ENCODE measurements at regions not wholly inside any gene's neighbourhood (a gene's known extent, or its start where the extent isn't known, plus 50 kb on each side); places are given as distances from the start of the nearest gene placed in this dataset.

DNA sequence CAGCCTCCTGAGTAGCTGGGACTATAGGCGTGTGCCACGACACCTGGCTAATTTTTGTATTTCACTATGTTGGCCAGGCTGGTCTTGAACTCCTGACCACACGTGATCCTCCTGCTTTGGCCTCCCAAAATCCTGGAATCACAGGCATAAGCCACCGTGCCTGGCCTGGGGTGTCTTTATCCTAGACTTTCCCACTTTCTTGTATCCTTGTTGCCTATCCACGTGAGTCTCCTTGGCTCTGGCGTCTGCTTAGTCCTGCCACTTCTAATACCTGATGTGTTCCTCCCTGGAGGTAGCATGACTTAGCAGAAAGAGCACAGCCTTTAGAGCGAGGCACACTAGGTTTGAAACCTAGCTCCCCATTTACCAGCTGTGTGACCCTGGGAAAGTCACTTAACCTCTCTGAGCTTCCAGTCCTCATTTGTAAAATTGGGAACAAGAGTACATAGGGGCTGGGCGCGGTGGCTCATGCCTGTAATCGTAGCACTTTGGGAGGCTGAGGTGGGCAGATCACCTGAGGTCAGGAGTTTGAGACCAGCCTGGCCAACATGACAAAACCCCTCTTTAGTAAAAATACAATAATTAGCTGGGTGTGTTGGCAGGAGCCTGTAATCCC, 344.6 kb downstream of the TYW1 start:
- peaks cover 0 to 51% of the 10 kb centered on the region in 2 donors for H3K36me3 ChIP-seq
- H3K4me1 ChIP-seq: peaks cover 48 to 62% of the 10 kb centered on the region in 2 donors
- no peaks in the 10 kb centered on the region for H3K9me3 ChIP-seq
- DNase-seq (peak in 1 of 2 donors; percentile 16), ATAC-seq (no peak)
- intact Hi-C loops (cut with DNase I; ENCODE audit: low total_unique reads) (no loop called here), in situ Hi-C loops (cut with MboI; ENCODE audit: low sequenced_read_pairs in 4 of 4) (no loop called here)
- TF ChIP-seq, protein P1, sequence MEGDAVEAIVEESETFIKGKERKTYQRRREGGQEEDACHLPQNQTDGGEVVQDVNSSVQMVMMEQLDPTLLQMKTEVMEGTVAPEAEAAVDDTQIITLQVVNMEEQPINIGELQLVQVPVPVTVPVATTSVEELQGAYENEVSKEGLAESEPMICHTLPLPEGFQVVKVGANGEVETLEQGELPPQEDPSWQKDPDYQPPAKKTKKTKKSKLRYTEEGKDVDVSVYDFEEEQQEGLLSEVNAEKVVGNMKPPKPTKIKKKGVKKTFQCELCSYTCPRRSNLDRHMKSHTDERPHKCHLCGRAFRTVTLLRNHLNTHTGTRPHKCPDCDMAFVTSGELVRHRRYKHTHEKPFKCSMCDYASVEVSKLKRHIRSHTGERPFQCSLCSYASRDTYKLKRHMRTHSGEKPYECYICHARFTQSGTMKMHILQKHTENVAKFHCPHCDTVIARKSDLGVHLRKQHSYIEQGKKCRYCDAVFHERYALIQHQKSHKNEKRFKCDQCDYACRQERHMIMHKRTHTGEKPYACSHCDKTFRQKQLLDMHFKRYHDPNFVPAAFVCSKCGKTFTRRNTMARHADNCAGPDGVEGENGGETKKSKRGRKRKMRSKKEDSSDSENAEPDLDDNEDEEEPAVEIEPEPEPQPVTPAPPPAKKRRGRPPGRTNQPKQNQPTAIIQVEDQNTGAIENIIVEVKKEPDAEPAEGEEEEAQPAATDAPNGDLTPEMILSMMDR (IDR thresholded peaks at IDR 0.05 in 4 of 5, conservative IDR thresholded peaks at IDR 0.05 in 1 of 5): no peak
- no peak for TF ChIP-seq POLR2A (IDR thresholded peaks at IDR 0.05)
- H3K27ac ChIP-seq: peak overlapping the region; percentile 88 to 97 (median 92)
- no peaks in the 10 kb centered on the region for H3K27me3 ChIP-seq
- no peak overlapping the region for H3K4me3 ChIP-seq

DNA sequence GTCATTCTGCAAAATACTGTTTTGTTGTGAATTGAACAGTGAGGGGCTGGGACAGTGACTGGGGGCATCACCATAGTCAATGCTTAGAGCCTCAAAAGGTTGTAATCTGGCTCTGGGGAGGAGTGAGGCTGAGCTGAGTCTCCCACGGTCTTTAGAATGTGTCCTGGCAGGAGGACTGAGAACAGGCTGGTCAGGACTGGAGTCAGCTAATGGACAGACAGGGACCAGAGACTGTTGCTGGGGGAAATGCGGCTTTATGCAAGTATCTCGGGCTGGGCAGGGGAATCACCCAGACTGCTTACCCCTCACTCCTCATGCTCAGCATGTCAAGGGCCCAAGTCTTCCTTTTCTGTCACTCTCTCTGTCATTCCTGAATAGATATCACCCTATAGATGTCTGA, 346.5 kb downstream of the TYW1 start:
- Histone ChIP-seq H3K27me3 (no peaks in the 10 kb centered on the region), H3K9me3 (no peaks in the 10 kb centered on the region), H3K4me3 (no peak overlapping the region), H3K4me1 (peaks cover 61 to 65% of the 10 kb centered on the region in 2 donors), H3K36me3 (peaks cover 0 to 63% of the 10 kb centered on the region in 2 donors), H3K27ac (peak overlapping the region; percentile 88 to 97 (median 92))
- in situ Hi-C loops (cut with MboI; ENCODE audit: low sequenced_read_pairs in 4 of 4) (no loop called here), intact Hi-C loops (cut with DNase I; ENCODE audit: low total_unique reads) (no loop called here)
- ATAC-seq: peak; percentile 41 to 56
- TF ChIP-seq POLR2A (IDR thresholded peaks at IDR 0.05): no peak
- peak in 1 of 2 donors; percentile 45 for DNase-seq

DNA sequence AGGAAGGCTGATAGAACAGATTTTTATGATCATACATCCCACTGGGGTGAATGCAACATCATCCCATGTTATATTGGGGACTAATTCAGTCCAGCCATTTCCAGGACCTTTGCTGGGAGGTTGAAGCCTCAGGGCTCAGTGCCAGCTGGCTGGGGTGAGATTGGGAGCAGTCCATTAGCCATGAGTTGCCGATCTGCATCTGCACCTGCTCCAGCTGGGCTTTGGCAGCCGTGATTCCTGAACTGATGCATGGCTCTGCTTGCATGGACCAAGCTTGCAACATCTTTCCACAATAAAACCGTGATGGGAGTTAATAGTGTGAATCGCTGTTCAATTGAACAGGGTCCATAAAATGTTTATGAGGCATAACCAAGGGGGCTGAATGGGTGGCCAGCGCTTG, 346.9 kb downstream of the TYW1 start:
- DNase-seq: peak; percentile 76 to 94
- in situ Hi-C loops (cut with MboI; ENCODE audit: low sequenced_read_pairs in 4 of 4): no loop called here
- H3K36me3 ChIP-seq: peaks cover 0 to 65% of the 10 kb centered on the region in 2 donors
- no peaks in the 10 kb centered on the region for H3K9me3 ChIP-seq
- peak; percentile 66 to 84 for ATAC-seq
- H3K4me1 ChIP-seq: peaks cover 65% of the 10 kb centered on the region in 2 donors
- intact Hi-C loops (cut with DNase I; ENCODE audit: low total_unique reads): no loop called here
- TF ChIP-seq, protein P1 (IDR thresholded peaks at IDR 0.05 in 4 of 5, conservative IDR thresholded peaks at IDR 0.05 in 1 of 5): no peak
- no peak for TF ChIP-seq POLR2A (IDR thresholded peaks at IDR 0.05)
- peak overlapping the region; percentile 88 to 97 (median 92) for H3K27ac ChIP-seq
- H3K27me3 ChIP-seq: no peaks in the 10 kb centered on the region
- peak overlapping the region in 1 of 4 donors; percentile 27 for H3K4me3 ChIP-seq

DNA sequence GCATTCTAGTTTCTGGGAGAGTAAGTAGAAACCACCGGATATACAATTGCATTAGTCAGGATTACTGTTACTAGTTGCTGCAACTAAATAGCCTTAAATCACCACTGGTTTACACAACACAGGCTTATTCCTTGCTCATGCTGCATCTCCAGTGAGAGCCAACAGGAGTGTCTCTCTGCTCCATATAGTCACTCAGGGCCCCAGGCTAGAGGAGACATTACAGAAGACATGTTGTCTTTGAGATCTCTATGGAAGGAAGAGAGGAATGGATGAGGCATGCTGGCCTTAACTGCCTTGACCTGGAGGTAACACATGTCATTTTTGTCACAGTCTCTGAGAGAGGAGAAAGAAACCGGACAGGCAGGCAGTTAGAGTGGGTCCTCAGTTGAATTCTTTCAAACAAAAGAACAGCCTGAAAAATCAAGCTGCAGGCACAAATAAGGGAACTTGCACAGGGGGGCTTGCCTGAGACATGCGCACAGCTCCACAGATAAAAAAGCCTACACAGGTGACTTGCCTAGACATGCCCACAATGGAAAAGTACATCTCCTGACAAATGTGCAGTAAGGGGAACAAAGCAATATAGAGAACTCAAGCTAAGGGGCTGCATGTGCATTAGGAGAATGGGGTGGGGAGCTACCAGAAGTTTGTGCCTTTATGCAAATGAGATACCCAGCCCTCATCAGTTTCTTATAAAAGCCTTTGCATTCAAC, 348.0 kb downstream of the TYW1 start:
- Histone ChIP-seq H3K4me3 (peak overlapping the region in 1 of 4 donors; percentile 27), H3K36me3 (peaks cover 0 to 72% of the 10 kb centered on the region in 2 donors), H3K27ac (peak overlapping the region; percentile 88 to 97 (median 92)), H3K27me3 (no peaks in the 10 kb centered on the region), H3K9me3 (no peaks in the 10 kb centered on the region), H3K4me1 (peaks cover 60 to 66% of the 10 kb centered on the region in 2 donors)
- DNase-seq (peak in 1 of 2 donors; percentile 11), ATAC-seq (no peak)
- in situ Hi-C loops (cut with MboI; ENCODE audit: low sequenced_read_pairs in 4 of 4) (no loop called here), intact Hi-C loops (cut with DNase I; ENCODE audit: low total_unique reads) (no loop called here)
- TF ChIP-seq, protein P1 (IDR thresholded peaks at IDR 0.05 in 4 of 5, conservative IDR thresholded peaks at IDR 0.05 in 1 of 5): no peak
- no peak for TF ChIP-seq POLR2A (IDR thresholded peaks at IDR 0.05)

DNA sequence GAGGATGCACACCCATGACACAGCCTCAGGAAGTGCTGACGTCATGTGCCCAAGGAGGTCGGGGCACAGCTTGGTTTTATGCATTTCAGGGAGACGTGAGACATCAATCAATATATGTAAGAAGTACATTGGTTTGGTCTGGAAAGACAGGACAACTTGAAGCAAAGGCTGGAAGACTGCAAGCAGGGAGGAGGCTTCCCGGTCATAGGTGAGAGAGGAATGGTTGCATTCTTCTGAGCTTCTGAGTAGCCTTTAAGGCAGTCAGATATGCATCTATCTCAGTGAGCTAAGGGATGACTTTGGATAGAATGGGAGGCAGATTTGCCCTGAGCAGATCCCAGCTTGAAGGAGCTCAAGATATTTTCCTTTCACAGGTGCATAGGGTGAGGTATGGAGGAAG, 349.5 kb downstream of the TYW1 start:
- DNase-seq (no peak), ATAC-seq (no peak)
- Histone ChIP-seq H3K27ac (peak overlapping the region; percentile 49 to 95 (median 74)), H3K36me3 (peaks cover 0 to 67% of the 10 kb centered on the region in 2 donors), H3K4me3 (no peak overlapping the region), H3K27me3 (no peaks in the 10 kb centered on the region), H3K9me3 (no peaks in the 10 kb centered on the region), H3K4me1 (peaks cover 47 to 65% of the 10 kb centered on the region in 2 donors)
- intact Hi-C loops (cut with DNase I; ENCODE audit: low total_unique reads): no loop called here
- in situ Hi-C loops (cut with MboI; ENCODE audit: low sequenced_read_pairs in 4 of 4): no loop called here
- no peak for TF ChIP-seq POLR2A (IDR thresholded peaks at IDR 0.05)
- TF ChIP-seq, protein P1 (IDR thresholded peaks at IDR 0.05 in 4 of 5, conservative IDR thresholded peaks at IDR 0.05 in 1 of 5): no peak

Data from gastrocnemius medialis (tissue), 4 donors.